ENCODE measurements at regions not wholly inside any gene's neighbourhood (a gene's known extent, or its start where the extent isn't known, plus 50 kb on each side); places are given as distances from the start of the nearest gene placed in this dataset.

- TF ChIP-seq, protein P1, sequence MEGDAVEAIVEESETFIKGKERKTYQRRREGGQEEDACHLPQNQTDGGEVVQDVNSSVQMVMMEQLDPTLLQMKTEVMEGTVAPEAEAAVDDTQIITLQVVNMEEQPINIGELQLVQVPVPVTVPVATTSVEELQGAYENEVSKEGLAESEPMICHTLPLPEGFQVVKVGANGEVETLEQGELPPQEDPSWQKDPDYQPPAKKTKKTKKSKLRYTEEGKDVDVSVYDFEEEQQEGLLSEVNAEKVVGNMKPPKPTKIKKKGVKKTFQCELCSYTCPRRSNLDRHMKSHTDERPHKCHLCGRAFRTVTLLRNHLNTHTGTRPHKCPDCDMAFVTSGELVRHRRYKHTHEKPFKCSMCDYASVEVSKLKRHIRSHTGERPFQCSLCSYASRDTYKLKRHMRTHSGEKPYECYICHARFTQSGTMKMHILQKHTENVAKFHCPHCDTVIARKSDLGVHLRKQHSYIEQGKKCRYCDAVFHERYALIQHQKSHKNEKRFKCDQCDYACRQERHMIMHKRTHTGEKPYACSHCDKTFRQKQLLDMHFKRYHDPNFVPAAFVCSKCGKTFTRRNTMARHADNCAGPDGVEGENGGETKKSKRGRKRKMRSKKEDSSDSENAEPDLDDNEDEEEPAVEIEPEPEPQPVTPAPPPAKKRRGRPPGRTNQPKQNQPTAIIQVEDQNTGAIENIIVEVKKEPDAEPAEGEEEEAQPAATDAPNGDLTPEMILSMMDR (IDR thresholded peaks at IDR 0.05; ENCODE audit: poor library complexity, severe bottlenecking), result no peak
- TF ChIP-seq RAD21 (conservative IDR thresholded peaks at IDR 0.05), result no peak
These were observed 718.2 kb downstream of the NTRK3 start for GRCh38 chr15:87538327-87538834.

All from neural cell (in vitro differentiated cells).